ENCODE measurements at regions not wholly inside any gene's neighbourhood (a gene's known extent, or its start where the extent isn't known, plus 50 kb on each side); places are given as distances from the start of the nearest gene placed in this dataset.

- no peak for TF ChIP-seq REST (IDR thresholded peaks at IDR 0.05; ENCODE audit: low read depth)
- TF ChIP-seq ZBTB7A (IDR thresholded peaks at IDR 0.05; ENCODE audit: low read depth): no peak
- TF ChIP-seq TEAD4 (IDR thresholded peaks at IDR 0.05): no peak
- no peak for TF ChIP-seq RAD21 (IDR thresholded peaks at IDR 0.05; ENCODE audit: low read depth)
- no peak for TF ChIP-seq MAX (IDR thresholded peaks at IDR 0.05)
- TF ChIP-seq TCF12 (IDR thresholded peaks at IDR 0.05; ENCODE audit: low read depth): no peak
- TF ChIP-seq CREB1 (IDR thresholded peaks at IDR 0.05; ENCODE audit: low read depth): no peak
- no peak for TF ChIP-seq USF1 (IDR thresholded peaks at IDR 0.05)
- TF ChIP-seq EP300 (IDR thresholded peaks at IDR 0.05; ENCODE audit: borderline replicate concordance): no peak
- no peak for TF ChIP-seq TAF1 (IDR thresholded peaks at IDR 0.05; ENCODE audit: low read depth)
- TF ChIP-seq YY1 (IDR thresholded peaks at IDR 0.05; ENCODE audit: low read depth): no peak
Observed at GRCh38 chr9:82495884-82496777, 507.6 kb downstream of the SPATA31D1 start.

Measured in Ishikawa (cell line).